ENCODE measurements at regions not wholly inside any gene's neighbourhood (a gene's known extent, or its start where the extent isn't known, plus 50 kb on each side); places are given as distances from the start of the nearest gene placed in this dataset.

- TF ChIP-seq POLR2AphosphoS5 (IDR thresholded peaks at IDR 0.05), result no peak
- TF ChIP-seq CTCF (IDR thresholded peaks at IDR 0.05), result no peak
- TF ChIP-seq POLR2A (IDR thresholded peaks at IDR 0.05), result no peak
- no peak for TF ChIP-seq EP300 (IDR thresholded peaks at IDR 0.05; ENCODE audit: low read depth)
Measured at GRCh38 chrX:44456685-44457084, 86.0 kb downstream of the FUNDC1 start.

All from transverse colon (tissue), 4 donors.